Smooth muscle cell (in vitro differentiated cells): ENCODE measurements at regions not wholly inside any gene's neighbourhood (a gene's known extent, or its start where the extent isn't known, plus 50 kb on each side); places are given as distances from the start of the nearest gene placed in this dataset.

Source experiments
- DNase-seq: peaks from one replicate; lab custom pipeline; 2025; ENCODE audit not compliant: unreplicated experiment; lab: John Stamatoyannopoulos, UW
- H2AFZ ChIP-seq: fragments of 200-600 bp; sonication (generic); 2 replicates; pipeline ENCODE4 v1.6.0; 2016; ENCODE audit warnings: antibody characterized with exemption, low read depth, mild to moderate bottlenecking
- H3F3A ChIP-seq: fragments of 200-600 bp; sonication (generic); 2 replicates; pipeline ENCODE4 v1.6.0; 2017; ENCODE audit warnings: antibody characterized with exemption, low read depth
- H3K27ac ChIP-seq: fragments of 200-600 bp; sonication (generic); 2 replicates; pipeline ENCODE4 v1.5.1; 2016; ENCODE audit warnings: low read depth, mild to moderate bottlenecking
- H3K27me3 ChIP-seq: fragments of 200-600 bp; sonication (generic); 2 replicates; pipeline ENCODE4 v1.6.1; 2016; ENCODE audit warnings: low read depth, mild to moderate bottlenecking
- H3K36me3 ChIP-seq: fragments of 200-600 bp; sonication (generic); 2 replicates; pipeline ENCODE4 v1.5.1; 2016; ENCODE audit warnings: low read depth
- H3K4me1 ChIP-seq: fragments of 200-600 bp; sonication (generic); 2 replicates; pipeline ENCODE4 v1.5.1; 2016; ENCODE audit warnings: low read depth
- H3K4me2 ChIP-seq: fragments of 200-600 bp; sonication (generic); 2 replicates; pipeline ENCODE4 v1.6.0; 2016; ENCODE audit warnings: mild to moderate bottlenecking
- H3K4me3 ChIP-seq: fragments of 200-600 bp; sonication (generic); 2 replicates; pipeline ENCODE4 v1.5.1; 2016; ENCODE audit warnings: mild to moderate bottlenecking
- H3K79me2 ChIP-seq: fragments of 200-600 bp; sonication (generic); 2 replicates; pipeline ENCODE4 v1.6.0; 2016; ENCODE audit warnings: low read depth, mild to moderate bottlenecking
- H3K9ac ChIP-seq: fragments of 200-600 bp; sonication (generic); 2 replicates; pipeline ENCODE4 v1.6.0; 2016; ENCODE audit warnings: low read depth
- H3K9me3 ChIP-seq: fragments of 200-600 bp; sonication (generic); replicated peaks from 2 replicates; pipeline ENCODE4 v1.5.1; 2016; ENCODE audit warnings: low read depth
- H4K20me1 ChIP-seq: fragments of 200-600 bp; sonication (generic); 2 replicates; pipeline ENCODE4 v1.6.0; 2016; ENCODE audit warnings: low read depth
- CTCF ChIP-seq: fragments of 200-600 bp; sonication (generic); IDR thresholded peaks from 2 replicates; pipeline ENCODE4 v1.5.1; 2017; ENCODE audit warnings: borderline replicate concordance, mild to moderate bottlenecking, antibody characterized with exemption; ENCODE audit not compliant: insufficient read depth, poor library complexity, severe bottlenecking
- WGBS: methylation state at CpG from one replicate; pipeline ENCODE4 v1.1.7; 2016; ENCODE audit warnings: low lambda C conversion rate; 5-methylcytosine and 5-hydroxymethylcytosine counted together

GRCh38 chr3:20515834-20516233 is 329.8 kb upstream of the SGO1 start:
- no peaks in the 10 kb centered on the region for H3F3A ChIP-seq
- H3K79me2 ChIP-seq: no peaks in the 10 kb centered on the region
- no peaks in the 10 kb centered on the region for H3K9me3 ChIP-seq
- no peak overlapping the region for H3K4me2 ChIP-seq
- TF ChIP-seq CTCF: no peak
- no peak overlapping the region for H3K9ac ChIP-seq
- no peak overlapping the region for H3K27ac ChIP-seq
- no peak for DNase-seq
- H4K20me1 ChIP-seq: no peaks in the 10 kb centered on the region
- no peak overlapping the region for H2AFZ ChIP-seq
- no peaks in the 10 kb centered on the region for H3K27me3 ChIP-seq
- no peaks in the 10 kb centered on the region for H3K4me1 ChIP-seq
- H3K36me3 ChIP-seq: no peaks in the 10 kb centered on the region
- no peak overlapping the region for H3K4me3 ChIP-seq

- H3K27ac ChIP-seq: no peak overlapping the region
- H3K9ac ChIP-seq: no peak overlapping the region
- H3F3A ChIP-seq: no peaks in the 10 kb centered on the region
- no peak overlapping the region for H3K4me3 ChIP-seq
- no peaks in the 10 kb centered on the region for H3K79me2 ChIP-seq
- no peaks in the 10 kb centered on the region for H3K4me1 ChIP-seq
- H4K20me1 ChIP-seq: no peaks in the 10 kb centered on the region
- H3K27me3 ChIP-seq: no peaks in the 10 kb centered on the region
- H2AFZ ChIP-seq: no peak overlapping the region
- 48% methylated on average over 4 of the region's 4 CpGs for WGBS
- H3K36me3 ChIP-seq: no peaks in the 10 kb centered on the region
- H3K4me2 ChIP-seq: no peak overlapping the region
- H3K9me3 ChIP-seq: no peaks in the 10 kb centered on the region
- DNase-seq: no peak
- TF ChIP-seq CTCF: peak; percentile 73
Observed at GRCh38 chr3:20511863-20512505, 326.0 kb upstream of the SGO1 start.

- H3K4me3 ChIP-seq: no peak overlapping the region
- no peaks in the 10 kb centered on the region for H3K9me3 ChIP-seq
- DNase-seq: no peak
- no peaks in the 10 kb centered on the region for H3F3A ChIP-seq
- no peak overlapping the region for H3K4me2 ChIP-seq
- no peak for TF ChIP-seq CTCF
- H4K20me1 ChIP-seq: no peaks in the 10 kb centered on the region
- no peak overlapping the region for H2AFZ ChIP-seq
- no peaks in the 10 kb centered on the region for H3K36me3 ChIP-seq
- 58% methylated on average over 4 of the region's 4 CpGs for WGBS
- no peaks in the 10 kb centered on the region for H3K79me2 ChIP-seq
- no peak overlapping the region for H3K9ac ChIP-seq
- H3K4me1 ChIP-seq: no peaks in the 10 kb centered on the region
- no peak overlapping the region for H3K27ac ChIP-seq
- H3K27me3 ChIP-seq: no peaks in the 10 kb centered on the region
Observed at GRCh38 chr3:20510396-20510795, 324.4 kb upstream of the SGO1 start.

- Histone ChIP-seq H3K9me3 (no peaks in the 10 kb centered on the region), H3K4me3 (no peak overlapping the region), H3K27me3 (no peaks in the 10 kb centered on the region), H2AFZ (no peak overlapping the region), H3K4me1 (no peaks in the 10 kb centered on the region), H3F3A (no peaks in the 10 kb centered on the region), H3K4me2 (no peak overlapping the region), H4K20me1 (no peaks in the 10 kb centered on the region), H3K9ac (no peak overlapping the region), H3K36me3 (no peaks in the 10 kb centered on the region), H3K27ac (no peak overlapping the region), H3K79me2 (no peaks in the 10 kb centered on the region)
- WGBS: 85% methylated on average over 1 of the region's 1 CpG
- DNase-seq: no peak
- TF ChIP-seq CTCF: no peak
Observed at GRCh38 chr3:20503394-20504082, 317.5 kb upstream of the SGO1 start.
